IPS-15b (cell line): ENCODE measurements at regions not wholly inside any gene's neighbourhood (a gene's known extent, or its start where the extent isn't known, plus 50 kb on each side); places are given as distances from the start of the nearest gene placed in this dataset.
"Not testable (repeated sequence)": the region's sequence is repeated elsewhere in the genome, so short reads cannot be mapped to it uniquely, and the experiment has no call there.

Experiments used
- H3K27me3 ChIP-seq: one replicate; pipeline ENCODE4 v1.6.1; 2013; ENCODE audit warnings: low read length; ENCODE audit not compliant: control insufficient read depth, insufficient read depth
- H3K36me3 ChIP-seq: one replicate; pipeline ENCODE4 v1.6.1; 2013; ENCODE audit warnings: low read length; ENCODE audit not compliant: control insufficient read depth, insufficient read depth
- H3K4me1 ChIP-seq: one replicate; pipeline ENCODE4 v1.6.1; 2013; ENCODE audit warnings: mild to moderate bottlenecking, low read length; ENCODE audit not compliant: control insufficient read depth, insufficient read depth
- H3K4me3 ChIP-seq: one replicate; pipeline ENCODE4 v1.5.1; 2013; ENCODE audit warnings: low read depth, low read length
- H3K9ac ChIP-seq: one replicate; pipeline ENCODE4 v1.6.1; 2013; ENCODE audit warnings: low read depth, mild to moderate bottlenecking, low read length
- H3K9me3 ChIP-seq: one replicate; pipeline ENCODE4 v1.6.1; 2013; ENCODE audit warnings: mild to moderate bottlenecking, low read length; ENCODE audit not compliant: control insufficient read depth, insufficient read depth

GRCh38 chr19:27975419-27976005 lies 1237.4 kb downstream of the UQCRFS1 start:
- Histone ChIP-seq H3K36me3 (no peaks in the 10 kb centered on the region), H3K4me3 (no peak overlapping the region), H3K9me3 (no peaks in the 10 kb centered on the region), H3K4me1 (peaks cover 10% of the 10 kb centered on the region), H3K27me3 (no peaks in the 10 kb centered on the region), H3K9ac (no peak overlapping the region)

DNA sequence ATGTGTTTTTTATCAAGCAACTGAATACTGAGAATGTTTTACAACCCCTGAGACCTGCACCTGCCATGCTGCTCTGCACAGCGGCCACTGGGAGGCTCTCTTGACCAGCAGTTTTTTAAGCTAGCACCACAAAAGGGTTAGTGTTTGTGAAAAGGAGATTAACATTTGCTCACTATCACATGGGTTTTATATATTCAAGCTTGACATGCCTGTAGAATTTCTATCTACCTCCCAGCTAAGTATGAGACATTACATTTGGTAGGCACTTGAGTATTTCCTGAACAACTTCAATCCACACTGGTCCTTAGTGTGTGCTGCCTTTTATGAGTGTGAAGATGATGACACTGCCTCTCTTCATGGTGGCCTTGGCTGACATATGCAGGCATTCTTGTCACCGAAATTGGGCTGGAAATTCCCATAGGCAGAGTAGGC lies 1238.9 kb downstream of the UQCRFS1 start:
- Histone ChIP-seq H3K27me3 (no peaks in the 10 kb centered on the region), H3K9me3 (no peaks in the 10 kb centered on the region), H3K36me3 (no peaks in the 10 kb centered on the region)

GRCh38 chr19:27972291-27973040 lies 1240.5 kb downstream of the UQCRFS1 start:
- Histone ChIP-seq H3K4me1 (peaks cover 10% of the 10 kb centered on the region), H3K9me3 (no peaks in the 10 kb centered on the region), H3K9ac (no peak overlapping the region), H3K36me3 (no peaks in the 10 kb centered on the region), H3K4me3 (no peak overlapping the region), H3K27me3 (no peaks in the 10 kb centered on the region)

More for the DNA sequence above, 1238.9 kb downstream of the UQCRFS1 start:
- Histone ChIP-seq H3K4me3 (no peak overlapping the region), H3K9ac (no peak overlapping the region), H3K4me1 (peaks cover 10% of the 10 kb centered on the region)

DNA sequence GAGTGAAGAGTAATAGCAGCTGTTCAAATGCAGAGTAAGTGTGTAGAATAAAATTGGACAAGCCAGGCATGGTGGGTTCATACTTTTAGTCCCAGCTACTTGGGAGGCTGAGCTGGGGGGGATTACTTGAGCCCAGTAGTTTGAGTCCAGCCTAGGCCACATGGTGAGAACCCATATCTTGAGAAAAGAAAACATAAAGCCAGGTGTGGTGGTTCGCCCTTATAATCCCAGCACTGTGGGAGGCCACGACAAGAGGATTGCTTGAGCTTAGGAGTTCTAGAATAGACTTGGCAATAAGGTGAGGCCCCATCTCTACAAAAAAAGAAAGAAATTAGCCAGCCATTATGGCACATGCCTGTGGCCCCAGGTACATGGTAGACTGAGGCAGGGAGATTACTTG lies 1241.1 kb downstream of the UQCRFS1 start:
- Histone ChIP-seq H3K4me1 (peaks cover 10% of the 10 kb centered on the region), H3K9ac (no peak overlapping the region), H3K9me3 (no peaks in the 10 kb centered on the region), H3K4me3 (no peak overlapping the region), H3K36me3 (no peaks in the 10 kb centered on the region), H3K27me3 (no peaks in the 10 kb centered on the region)

DNA sequence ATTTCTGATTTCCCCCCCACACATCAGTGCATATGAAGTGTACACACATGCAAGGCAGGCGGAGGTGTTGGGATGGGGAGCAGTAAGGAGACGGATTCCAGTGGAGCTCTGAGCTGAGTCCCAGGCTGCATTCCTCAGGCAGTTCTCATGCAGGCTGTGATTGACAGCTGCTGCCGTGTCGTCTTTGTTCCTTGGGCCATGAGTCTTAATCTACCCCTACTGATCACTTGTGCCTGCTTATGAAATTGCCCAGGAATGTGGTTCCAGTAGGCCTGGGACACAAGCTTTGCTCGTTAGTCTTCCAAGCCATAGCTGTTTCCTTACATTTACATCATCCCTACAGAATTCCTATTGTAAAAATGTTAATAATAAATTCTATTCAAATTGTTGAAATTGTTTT lies 1241.9 kb downstream of the UQCRFS1 start:
- Histone ChIP-seq H3K4me3 (no peak overlapping the region), H3K4me1 (peaks cover 10% of the 10 kb centered on the region), H3K27me3 (no peaks in the 10 kb centered on the region), H3K9ac (no peak overlapping the region), H3K9me3 (no peaks in the 10 kb centered on the region), H3K36me3 (no peaks in the 10 kb centered on the region)

DNA sequence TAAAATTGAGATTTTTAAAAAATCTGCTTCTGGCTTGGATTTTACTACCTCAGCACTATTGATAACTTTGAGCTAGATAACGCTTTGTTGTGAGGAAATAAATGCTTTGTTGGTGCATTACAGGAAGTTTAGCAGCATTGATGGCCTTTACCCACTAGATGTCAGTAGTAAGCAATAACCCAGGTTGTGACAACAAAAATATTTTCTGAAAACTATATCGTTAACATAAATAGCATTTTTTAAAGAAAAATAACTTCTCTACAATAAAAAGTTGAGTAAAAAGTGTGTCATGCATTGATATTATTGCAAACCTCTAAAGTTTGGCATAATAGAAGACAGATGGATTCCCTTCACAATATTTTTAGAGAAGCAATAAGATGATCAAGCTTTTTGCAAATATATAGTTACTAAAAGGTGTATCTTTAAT lies 1246.5 kb downstream of the UQCRFS1 start:
- Histone ChIP-seq H3K9ac (no peak overlapping the region), H3K4me3 (no peak overlapping the region), H3K27me3 (no peaks in the 10 kb centered on the region), H3K9me3 (no peaks in the 10 kb centered on the region), H3K36me3 (no peaks in the 10 kb centered on the region), H3K4me1 (peaks cover 6% of the 10 kb centered on the region)

DNA sequence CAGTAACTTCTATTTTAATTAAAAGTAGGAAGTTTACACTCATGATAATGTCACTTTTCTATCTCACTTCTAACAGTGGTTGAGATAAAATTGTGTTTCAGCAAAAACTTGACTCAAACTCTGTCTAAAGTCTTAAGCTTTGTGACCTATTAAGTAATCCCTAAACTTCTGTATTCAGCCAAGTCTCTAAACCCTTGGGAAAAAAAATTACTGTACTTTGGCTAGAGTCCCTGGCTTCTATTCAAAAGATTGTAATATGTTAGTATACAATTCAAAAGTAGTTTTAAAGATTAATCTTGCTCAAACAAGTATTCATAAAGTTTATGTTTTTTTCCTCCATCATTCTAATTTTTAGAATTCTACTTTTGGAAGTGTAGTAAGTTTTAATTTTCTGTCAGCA lies 1248.8 kb downstream of the UQCRFS1 start:
- no peaks in the 10 kb centered on the region for H3K27me3 ChIP-seq
- H3K4me3 ChIP-seq = no peak overlapping the region
- no peak overlapping the region for H3K9ac ChIP-seq
- H3K9me3 ChIP-seq = no peaks in the 10 kb centered on the region
- no peaks in the 10 kb centered on the region for H3K4me1 ChIP-seq
- no peaks in the 10 kb centered on the region for H3K36me3 ChIP-seq

GRCh38 chr19:27962264-27962663 lies 1250.7 kb downstream of the UQCRFS1 start:
- Histone ChIP-seq H3K4me1 (no peaks in the 10 kb centered on the region), H3K9ac (no peak overlapping the region), H3K9me3 (no peaks in the 10 kb centered on the region), H3K4me3 (no peak overlapping the region), H3K27me3 (no peaks in the 10 kb centered on the region), H3K36me3 (no peaks in the 10 kb centered on the region)

DNA sequence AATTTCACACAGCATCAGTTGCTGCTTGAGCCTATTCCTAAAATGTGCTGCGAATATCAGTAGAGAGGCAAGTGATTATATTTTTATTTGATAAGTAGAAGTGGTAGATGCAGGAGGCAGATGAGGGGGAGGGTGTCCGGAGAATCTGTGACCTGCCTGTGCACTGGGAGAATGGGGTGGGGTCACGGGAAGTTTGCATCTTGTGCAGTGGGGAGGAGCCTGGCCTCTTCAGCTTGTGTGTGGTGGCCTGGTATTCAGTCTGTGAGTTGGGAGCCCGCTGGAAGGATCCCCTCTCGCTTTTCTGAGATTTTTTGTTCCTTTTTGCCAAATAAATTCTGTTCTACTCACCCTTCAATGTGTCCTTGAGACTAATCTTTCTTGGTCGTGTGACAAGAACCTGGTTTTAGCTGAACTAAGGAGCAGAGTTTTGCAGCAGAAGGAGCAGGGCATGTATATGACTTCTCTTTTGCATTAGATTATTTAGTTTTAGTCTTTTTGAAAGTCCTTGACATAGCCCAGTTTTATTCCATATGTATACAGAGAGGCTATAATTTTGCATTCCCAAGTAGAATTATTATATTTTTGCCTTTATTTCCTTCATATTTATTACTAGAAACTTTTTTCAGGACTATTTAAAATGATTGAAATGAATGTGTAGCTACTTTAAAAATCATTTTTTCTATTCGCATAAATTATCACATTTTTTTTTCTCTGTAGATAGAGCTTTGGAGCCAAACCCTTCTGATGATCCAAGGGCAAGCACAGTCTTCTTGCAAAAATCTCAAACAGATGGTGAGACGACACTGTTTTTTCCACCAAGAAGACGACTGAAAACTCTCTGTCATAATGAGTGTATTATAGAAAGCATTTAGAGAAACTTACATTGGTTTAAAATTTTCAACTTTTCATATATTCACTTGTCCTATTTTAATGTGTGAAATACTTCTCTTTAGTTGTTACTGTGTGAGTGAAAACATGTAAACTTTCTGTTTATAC lies 1257.2 kb downstream of the UQCRFS1 start:
- Histone ChIP-seq H3K9ac (no peak overlapping the region), H3K4me3 (no peak overlapping the region), H3K27me3 (no peaks in the 10 kb centered on the region), H3K36me3 (no peaks in the 10 kb centered on the region), H3K9me3 (no peaks in the 10 kb centered on the region), H3K4me1 (no peaks in the 10 kb centered on the region)

- not testable (repeated sequence) for H3K4me3 ChIP-seq, H3K9ac ChIP-seq, H3K27me3 ChIP-seq, H3K9me3 ChIP-seq, H3K4me1 ChIP-seq, H3K36me3 ChIP-seq
Measured at GRCh38 chr19:27942607-27943006, 1270.3 kb downstream of the UQCRFS1 start.

DNA sequence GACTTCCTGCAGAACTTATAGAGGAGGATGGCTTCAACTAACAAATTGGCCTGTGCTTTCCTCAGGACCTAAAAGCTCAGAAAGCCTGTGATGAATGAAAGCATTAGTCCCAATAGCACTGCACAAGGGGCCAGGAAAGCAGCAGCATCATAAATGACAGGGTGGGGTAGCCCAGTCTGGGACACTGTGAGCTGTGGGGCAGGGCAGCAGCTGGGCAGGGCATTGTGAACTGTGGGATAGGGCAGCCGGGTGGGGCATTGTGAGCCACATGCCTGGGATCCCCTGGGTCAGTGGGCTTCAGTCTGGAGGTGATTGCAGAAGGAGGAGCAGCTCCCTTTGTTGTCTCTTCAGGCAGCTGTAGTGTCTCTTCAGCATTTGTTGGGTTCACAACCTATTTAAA lies 1276.8 kb downstream of the UQCRFS1 start:
- no peaks in the 10 kb centered on the region for H3K36me3 ChIP-seq
- no peaks in the 10 kb centered on the region for H3K9me3 ChIP-seq
- no peak overlapping the region for H3K9ac ChIP-seq

More for the DNA sequence above, 1276.8 kb downstream of the UQCRFS1 start:
- H3K4me3 ChIP-seq = no peak overlapping the region
- no peaks in the 10 kb centered on the region for H3K27me3 ChIP-seq
- H3K4me1 ChIP-seq = no peaks in the 10 kb centered on the region
